Thoracic aorta (tissue), 2 donors: ENCODE measurements at regions not wholly inside any gene's neighbourhood (a gene's known extent, or its start where the extent isn't known, plus 50 kb on each side); places are given as distances from the start of the nearest gene placed in this dataset.

ENCODE experiments used
- ATAC-seq: fragments of 150-250 bp; one replicate; pipeline ENCODE4 v1.8.0; 2017; ENCODE audit warnings: low read depth; ENCODE audit not compliant: insufficient number of reproducible peaks, low FRiP score
- DNase-seq: peaks from one replicate; pipeline ENCODE4 v3.0.0-alpha.2; 2020; ENCODE audit warnings: low spot score
- H3K27ac ChIP-seq, 2 donors: fragments of 200-600 bp; sonication (generic); 1 replicate in 1 of 2; 2 replicates in 1 of 2; pipeline ENCODE4 v1.5.1; 2016; ENCODE audit warnings: mild to moderate bottlenecking in 2 of 2, moderate library complexity in 2 of 2
- H3K27me3 ChIP-seq: fragments of 200-600 bp; sonication (generic); replicated peaks from 2 replicates; pipeline ENCODE4 v1.6.0; 2016; ENCODE audit warnings: mild to moderate bottlenecking; ENCODE audit not compliant: insufficient read depth
- H3K36me3 ChIP-seq: fragments of 200-600 bp; sonication (generic); one replicate; pipeline ENCODE4 v1.5.1; 2016
- H3K4me1 ChIP-seq, 2 donors: fragments of 200-600 bp; sonication (generic); 1 replicate in 1 of 2; 2 replicates in 1 of 2; pipeline versions ENCODE4 v1.5.1 to v1.6.0; 2016; ENCODE audit warnings: low read depth in 2 of 2, mild to moderate bottlenecking in 1 of 2; ENCODE audit not compliant: control insufficient read depth in 1 of 2
- H3K4me3 ChIP-seq: fragments of 200-600 bp; sonication (generic); 2 replicates; pipeline ENCODE4 v1.5.1; 2016; ENCODE audit warnings: mild to moderate bottlenecking
- H3K9me3 ChIP-seq: fragments of 200-600 bp; sonication (generic); 2 replicates; pipeline ENCODE4 v1.5.1; 2016
- CTCF ChIP-seq: fragments of 200-600 bp; sonication (generic); IDR thresholded peaks from one replicate; pipeline ENCODE4 v1.5.1; 2019; ENCODE audit warnings: antibody characterized with exemption

DNA sequence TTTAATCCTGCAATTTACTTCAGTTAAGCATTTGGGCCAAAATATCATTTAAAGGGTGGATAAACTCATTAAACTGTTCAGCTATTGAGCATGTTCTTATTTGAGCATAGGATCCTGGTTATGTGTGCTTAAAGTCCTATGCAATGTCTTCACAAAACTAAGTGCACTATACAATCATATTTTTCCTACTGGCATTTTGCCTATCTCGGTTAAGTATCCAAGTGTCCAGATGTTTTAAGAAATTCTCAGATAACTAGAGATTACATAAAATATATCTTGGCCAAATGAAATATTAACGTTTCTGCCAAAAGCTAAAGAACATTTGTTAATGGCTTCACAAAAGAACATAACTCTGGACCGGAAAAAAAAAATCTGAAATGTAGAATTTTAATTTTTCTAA, 250.8 kb upstream of the LRFN5 start:
- Histone ChIP-seq H3K27ac (no peak overlapping the region), H3K9me3 (no peaks in the 10 kb centered on the region), H3K4me3 (no peak overlapping the region), H3K27me3 (no peaks in the 10 kb centered on the region), H3K36me3 (no peaks in the 10 kb centered on the region), H3K4me1 (no peaks in the 10 kb centered on the region)
- TF ChIP-seq CTCF: no peak
- no peak for ATAC-seq
- no peak for DNase-seq

- Histone ChIP-seq H3K36me3 (no peaks in the 10 kb centered on the region), H3K4me3 (no peak overlapping the region), H3K27me3 (no peaks in the 10 kb centered on the region), H3K27ac (no peak overlapping the region), H3K4me1 (no peaks in the 10 kb centered on the region), H3K9me3 (no peaks in the 10 kb centered on the region)
- no peak for DNase-seq
- no peak for ATAC-seq
- no peak for TF ChIP-seq CTCF
Observed at GRCh38 chr14:41350476-41350875, 256.2 kb upstream of the LRFN5 start.

DNA sequence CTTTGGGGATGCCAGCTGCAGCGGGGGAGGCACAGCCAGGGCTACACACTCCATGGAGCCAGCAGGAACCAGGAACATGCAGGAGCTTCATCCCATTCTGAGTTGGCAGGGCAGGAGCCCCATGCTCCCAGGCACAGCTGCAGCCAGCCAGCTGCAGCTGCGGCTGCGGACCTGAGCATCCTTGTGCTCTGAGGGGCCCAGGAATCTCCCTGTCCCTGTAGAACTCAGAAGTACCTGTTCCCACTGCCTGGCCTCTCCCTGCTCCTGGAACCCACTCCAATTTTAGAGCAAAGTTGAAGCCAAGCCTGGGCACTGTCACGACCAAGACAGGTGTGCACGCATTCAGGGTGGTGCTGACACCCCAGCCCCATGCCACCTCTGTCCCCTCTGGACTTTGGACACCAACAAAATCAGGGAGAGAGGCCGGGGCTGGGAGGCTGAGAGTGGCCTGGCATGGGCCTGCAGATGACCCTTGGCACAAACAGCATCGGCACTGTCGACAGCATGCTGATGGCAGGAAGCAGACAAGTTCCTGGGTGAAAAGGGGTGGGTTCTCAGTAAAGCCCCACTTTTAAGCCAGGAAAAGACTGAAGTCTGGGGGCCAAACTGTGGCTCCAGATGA, 257.3 kb upstream of the LRFN5 start:
- DNase-seq (no peak), ATAC-seq (no peak)
- Histone ChIP-seq H3K9me3 (no peaks in the 10 kb centered on the region), H3K4me1 (no peaks in the 10 kb centered on the region), H3K27me3 (no peaks in the 10 kb centered on the region), H3K4me3 (no peak overlapping the region), H3K27ac (no peak overlapping the region), H3K36me3 (no peaks in the 10 kb centered on the region)
- TF ChIP-seq CTCF: no peak

- Histone ChIP-seq H3K9me3 (no peaks in the 10 kb centered on the region), H3K27me3 (no peaks in the 10 kb centered on the region), H3K27ac (no peak overlapping the region), H3K4me1 (no peaks in the 10 kb centered on the region), H3K4me3 (no peak overlapping the region), H3K36me3 (no peaks in the 10 kb centered on the region)
- TF ChIP-seq CTCF: no peak
- DNase-seq: no peak
- ATAC-seq: no peak
Observed at GRCh38 chr14:41343857-41344256, 262.8 kb upstream of the LRFN5 start.

DNA sequence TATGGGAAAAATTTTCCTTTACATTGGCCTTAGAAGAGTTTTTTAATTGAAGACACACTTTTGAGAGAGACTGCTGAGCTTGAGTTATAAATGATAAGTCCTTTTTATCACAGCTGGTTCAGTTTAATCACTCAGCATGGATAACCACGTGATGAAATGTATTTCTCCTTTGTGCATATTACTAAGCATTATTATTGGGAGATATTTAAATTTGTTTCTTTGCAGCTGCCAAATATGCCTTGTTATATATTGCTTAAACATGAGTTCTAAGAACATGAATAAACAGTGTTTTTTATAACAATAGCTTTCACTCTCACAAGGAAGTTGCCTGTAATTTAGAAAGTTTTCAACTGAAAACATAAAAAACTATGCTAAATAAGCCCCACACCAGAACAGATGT, 293.5 kb upstream of the LRFN5 start:
- no peak for DNase-seq
- Histone ChIP-seq H3K36me3 (no peaks in the 10 kb centered on the region), H3K4me3 (no peak overlapping the region), H3K27me3 (no peaks in the 10 kb centered on the region), H3K9me3 (no peaks in the 10 kb centered on the region), H3K4me1 (no peaks in the 10 kb centered on the region), H3K27ac (no peak overlapping the region)
- ATAC-seq: no peak
- TF ChIP-seq CTCF: no peak
